Ishikawa (cell line): ENCODE measurements at regions not wholly inside any gene's neighbourhood (a gene's known extent, or its start where the extent isn't known, plus 50 kb on each side); places are given as distances from the start of the nearest gene placed in this dataset.

Experiments used
- CREB1 ChIP-seq: IDR thresholded peaks from 2 replicates; pipeline ENCODE4 v1.6.1; 2012; ENCODE audit warnings: low read depth
- EGR1 ChIP-seq: IDR thresholded peaks from 2 replicates; pipeline ENCODE4 v1.6.1; 2012
- EP300 ChIP-seq: IDR thresholded peaks from 2 replicates; pipeline ENCODE4 v1.6.1; 2012; ENCODE audit warnings: borderline replicate concordance
- RAD21 ChIP-seq: IDR thresholded peaks from 2 replicates; pipeline ENCODE4 v1.6.1; 2012; ENCODE audit warnings: low read depth
- TCF12 ChIP-seq: IDR thresholded peaks from 2 replicates; pipeline ENCODE4 v1.6.1; 2012; ENCODE audit warnings: low read depth
- YY1 ChIP-seq: IDR thresholded peaks from 2 replicates; pipeline ENCODE4 v1.6.1; 2012; ENCODE audit warnings: low read depth
- ZBTB7A ChIP-seq: IDR thresholded peaks from 2 replicates; pipeline ENCODE4 v1.6.1; 2012; ENCODE audit warnings: low read depth
- TF ChIP-seq, protein P1 (sequence below): IDR thresholded peaks from 2 replicates; pipeline ENCODE4 v1.6.1; 2012
- TF ChIP-seq, protein P2 (sequence below): IDR thresholded peaks from 2 replicates; pipeline ENCODE4 v1.6.1; 2012; ENCODE audit warnings: low read depth, mild to moderate bottlenecking

DNA sequence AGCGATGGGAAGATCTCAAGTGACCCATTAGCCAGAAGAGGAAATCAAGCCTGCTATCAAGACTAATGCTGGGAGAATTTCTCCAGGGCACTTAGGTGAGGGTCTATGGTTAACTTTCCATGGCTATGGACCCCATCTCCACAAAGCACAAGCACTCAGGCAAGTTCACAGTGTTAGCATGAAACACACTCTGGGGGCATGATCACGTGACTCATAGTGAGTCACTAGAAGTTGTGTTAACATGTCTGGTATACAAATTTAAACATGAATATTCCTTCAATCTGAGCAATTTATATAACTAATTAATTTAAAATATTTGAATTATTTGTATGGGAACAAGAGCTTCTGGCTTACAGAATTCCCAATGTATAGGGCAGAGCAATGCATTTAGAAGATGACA lies 131.8 kb downstream of the FAM204A start:
- TF ChIP-seq, protein P1, sequence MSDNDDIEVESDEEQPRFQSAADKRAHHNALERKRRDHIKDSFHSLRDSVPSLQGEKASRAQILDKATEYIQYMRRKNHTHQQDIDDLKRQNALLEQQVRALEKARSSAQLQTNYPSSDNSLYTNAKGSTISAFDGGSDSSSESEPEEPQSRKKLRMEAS: no peak
- TF ChIP-seq YY1 (no peak), TCF12 (no peak), RAD21 (no peak), ZBTB7A (no peak), EGR1 (no peak), EP300 (no peak), CREB1 (no peak)
- TF ChIP-seq, protein P2, sequence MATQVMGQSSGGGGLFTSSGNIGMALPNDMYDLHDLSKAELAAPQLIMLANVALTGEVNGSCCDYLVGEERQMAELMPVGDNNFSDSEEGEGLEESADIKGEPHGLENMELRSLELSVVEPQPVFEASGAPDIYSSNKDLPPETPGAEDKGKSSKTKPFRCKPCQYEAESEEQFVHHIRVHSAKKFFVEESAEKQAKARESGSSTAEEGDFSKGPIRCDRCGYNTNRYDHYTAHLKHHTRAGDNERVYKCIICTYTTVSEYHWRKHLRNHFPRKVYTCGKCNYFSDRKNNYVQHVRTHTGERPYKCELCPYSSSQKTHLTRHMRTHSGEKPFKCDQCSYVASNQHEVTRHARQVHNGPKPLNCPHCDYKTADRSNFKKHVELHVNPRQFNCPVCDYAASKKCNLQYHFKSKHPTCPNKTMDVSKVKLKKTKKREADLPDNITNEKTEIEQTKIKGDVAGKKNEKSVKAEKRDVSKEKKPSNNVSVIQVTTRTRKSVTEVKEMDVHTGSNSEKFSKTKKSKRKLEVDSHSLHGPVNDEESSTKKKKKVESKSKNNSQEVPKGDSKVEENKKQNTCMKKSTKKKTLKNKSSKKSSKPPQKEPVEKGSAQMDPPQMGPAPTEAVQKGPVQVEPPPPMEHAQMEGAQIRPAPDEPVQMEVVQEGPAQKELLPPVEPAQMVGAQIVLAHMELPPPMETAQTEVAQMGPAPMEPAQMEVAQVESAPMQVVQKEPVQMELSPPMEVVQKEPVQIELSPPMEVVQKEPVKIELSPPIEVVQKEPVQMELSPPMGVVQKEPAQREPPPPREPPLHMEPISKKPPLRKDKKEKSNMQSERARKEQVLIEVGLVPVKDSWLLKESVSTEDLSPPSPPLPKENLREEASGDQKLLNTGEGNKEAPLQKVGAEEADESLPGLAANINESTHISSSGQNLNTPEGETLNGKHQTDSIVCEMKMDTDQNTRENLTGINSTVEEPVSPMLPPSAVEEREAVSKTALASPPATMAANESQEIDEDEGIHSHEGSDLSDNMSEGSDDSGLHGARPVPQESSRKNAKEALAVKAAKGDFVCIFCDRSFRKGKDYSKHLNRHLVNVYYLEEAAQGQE: no peak
